HEK293 (cell line): ENCODE measurements at regions not wholly inside any gene's neighbourhood (a gene's known extent, or its start where the extent isn't known, plus 50 kb on each side); places are given as distances from the start of the nearest gene placed in this dataset.

Experiments used
- CTCF ChIA-PET: fragments of 350-600 bp; formaldehyde crosslinking; extraction: SDS; loops from one replicate; lab custom pipeline; 2021; ENCODE audit warnings: antibody characterized with exemption; lab: Yijun Ruan, JAX
- POLR2A ChIA-PET: fragments of 300-600 bp; formaldehyde crosslinking; extraction: SDS; loops from one replicate; lab custom pipeline; 2020; ENCODE audit warnings: antibody characterized with exemption, inconsistent platforms; lab: Yijun Ruan, JAX
- H3K27ac ChIP-seq: fragments of 200-500 bp; sonication (Bioruptor generic); 2 replicates; pipeline ENCODE4 v1.5.1; 2014; ENCODE audit warnings: low read depth, low read length, control low read depth, inconsistent platforms; ENCODE audit errors: extremely low read depth
- H3K36me3 ChIP-seq, 2 experiments: fragments of 200-500 bp in 1 of 2; sonication (Bioruptor generic) in 1 of 2; 1 replicate in 1 of 2; 2 replicates in 1 of 2; pipeline ENCODE4 v1.5.1; 2014 to 2017; ENCODE audit warnings: inconsistent platforms in 2 of 2, low read length in 2 of 2; ENCODE audit not compliant: control insufficient read depth in 2 of 2, insufficient read depth in 1 of 2
- H3K4me1 ChIP-seq: fragments of 200-500 bp; sonication (Bioruptor generic); 2 replicates; pipeline ENCODE4 v1.5.1; 2014; ENCODE audit warnings: mild to moderate bottlenecking, low read length, inconsistent platforms; ENCODE audit not compliant: control insufficient read depth, insufficient read depth
- H3K4me3 ChIP-seq: 2 replicates; pipeline ENCODE4 v1.5.1; 2011; ENCODE audit warnings: low read depth, mild to moderate bottlenecking, control low read depth, low read length, moderate library complexity
- H3K9me3 ChIP-seq: fragments of 200-500 bp; sonication (Bioruptor generic); 2 replicates; pipeline ENCODE4 v1.5.1; 2014; ENCODE audit warnings: low read depth, low read length, inconsistent platforms; ENCODE audit not compliant: control insufficient read depth, insufficient read depth
- BCL11B ChIP-seq: fragments of 450-650 bp; formaldehyde crosslinking; IDR thresholded peaks from 2 replicates; pipeline ENCODE4 v1.5.1; 2016; ENCODE audit warnings: low read depth, missing biosample characterization, missing genetic modification characterization
- MZF1 ChIP-seq: fragments of 450-650 bp; formaldehyde crosslinking; IDR thresholded peaks from 2 replicates; pipeline ENCODE4 v1.5.1; 2017; ENCODE audit warnings: missing biosample characterization, missing genetic modification characterization, borderline replicate concordance
- SP2 ChIP-seq: fragments of 450-650 bp; formaldehyde crosslinking; IDR thresholded peaks from 2 replicates; pipeline ENCODE4 v1.5.1; 2016; ENCODE audit warnings: missing biosample characterization, missing genetic modification characterization
- TCF7L2 ChIP-seq: IDR thresholded peaks from 2 replicates; pipeline ENCODE4 v1.6.1; 2011; ENCODE audit warnings: low read depth, mild to moderate bottlenecking, inconsistent platforms, low read length, moderate library complexity, borderline replicate concordance
- TSHZ1 ChIP-seq: fragments of 450-650 bp; formaldehyde crosslinking; IDR thresholded peaks from 2 replicates; pipeline ENCODE4 v1.5.1; 2016; ENCODE audit warnings: missing biosample characterization, missing genetic modification characterization, borderline replicate concordance
- ZBTB20 ChIP-seq: fragments of 450-650 bp; formaldehyde crosslinking; IDR thresholded peaks from 2 replicates; pipeline ENCODE4 v1.5.1; 2016; ENCODE audit warnings: missing biosample characterization, missing genetic modification characterization
- ZNF132 ChIP-seq: fragments of 450-650 bp; formaldehyde crosslinking; IDR thresholded peaks from 2 replicates; pipeline ENCODE4 v1.5.1; 2017; ENCODE audit warnings: missing biosample characterization, missing genetic modification characterization, borderline replicate concordance
- ZNF26 ChIP-seq: fragments of 450-650 bp; formaldehyde crosslinking; IDR thresholded peaks from 2 replicates; pipeline ENCODE4 v1.5.1; 2016; ENCODE audit warnings: missing biosample characterization, missing genetic modification characterization
- ZNF274 ChIP-seq, 2 experiments: fragments of 200-500 bp in 1 of 2; fragments of 450-650 bp in 1 of 2; sonication (Bioruptor generic) in 1 of 2; formaldehyde crosslinking in 1 of 2; IDR thresholded peaks; 2 replicates each; pipeline versions ENCODE4 v1.5.1 to v1.6.1; 2014 to 2016; ENCODE audit warnings: borderline replicate concordance in 1 of 2, inconsistent platforms in 1 of 2, low read length in 1 of 2, missing biosample characterization in 1 of 2, missing genetic modification characterization in 1 of 2
- ZNF324 ChIP-seq: fragments of 450-650 bp; formaldehyde crosslinking; IDR thresholded peaks from 2 replicates; pipeline ENCODE4 v1.5.1; 2016; ENCODE audit warnings: missing biosample characterization, missing genetic modification characterization
- ZNF394 ChIP-seq: fragments of 450-650 bp; formaldehyde crosslinking; IDR thresholded peaks from 2 replicates; pipeline ENCODE4 v1.5.1; 2016; ENCODE audit warnings: missing biosample characterization, missing genetic modification characterization, mild to moderate bottlenecking, moderate library complexity, borderline replicate concordance
- ZNF580 ChIP-seq: fragments of 450-650 bp; formaldehyde crosslinking; IDR thresholded peaks from 2 replicates; pipeline ENCODE4 v1.5.1; 2016; ENCODE audit warnings: missing biosample characterization, missing genetic modification characterization
- ZNF664 ChIP-seq: fragments of 450-650 bp; formaldehyde crosslinking; IDR thresholded peaks from 2 replicates; pipeline ENCODE4 v1.5.1; 2016; ENCODE audit warnings: missing biosample characterization, missing genetic modification characterization
- TF ChIP-seq, protein P1 (sequence below): fragments of 450-650 bp; formaldehyde crosslinking; IDR thresholded peaks from 2 replicates; pipeline ENCODE4 v1.5.1; 2016; ENCODE audit warnings: missing biosample characterization, missing genetic modification characterization
- TF ChIP-seq, protein P2 (sequence below): fragments of 450-650 bp; formaldehyde crosslinking; IDR thresholded peaks from 2 replicates; pipeline ENCODE4 v1.5.1; 2016; ENCODE audit warnings: missing biosample characterization, missing genetic modification characterization
- TF ChIP-seq, protein P3 (sequence below): fragments of 450-650 bp; formaldehyde crosslinking; IDR thresholded peaks from 2 replicates; pipeline ENCODE4 v1.5.1; 2017; ENCODE audit warnings: missing biosample characterization, missing genetic modification characterization

GRCh38 chr3:178369811-178370210 lies 166.4 kb upstream of the KCNMB2 start:
- ChIA-PET POLR2A (no interaction called here), CTCF (interaction anchor here (0.6 kb wide), 1 partner anchor 9 kb away, joined by 3 read pairs; no protein-coding TSS in a partner anchor)
- H3K27ac ChIP-seq: no peak overlapping the region
- H3K36me3 ChIP-seq: no peaks in the 10 kb centered on the region
- no peaks in the 10 kb centered on the region for H3K9me3 ChIP-seq
- TF ChIP-seq ZBTB20 (tag by site-specific recombination): no peak
- TF ChIP-seq, protein P1, sequence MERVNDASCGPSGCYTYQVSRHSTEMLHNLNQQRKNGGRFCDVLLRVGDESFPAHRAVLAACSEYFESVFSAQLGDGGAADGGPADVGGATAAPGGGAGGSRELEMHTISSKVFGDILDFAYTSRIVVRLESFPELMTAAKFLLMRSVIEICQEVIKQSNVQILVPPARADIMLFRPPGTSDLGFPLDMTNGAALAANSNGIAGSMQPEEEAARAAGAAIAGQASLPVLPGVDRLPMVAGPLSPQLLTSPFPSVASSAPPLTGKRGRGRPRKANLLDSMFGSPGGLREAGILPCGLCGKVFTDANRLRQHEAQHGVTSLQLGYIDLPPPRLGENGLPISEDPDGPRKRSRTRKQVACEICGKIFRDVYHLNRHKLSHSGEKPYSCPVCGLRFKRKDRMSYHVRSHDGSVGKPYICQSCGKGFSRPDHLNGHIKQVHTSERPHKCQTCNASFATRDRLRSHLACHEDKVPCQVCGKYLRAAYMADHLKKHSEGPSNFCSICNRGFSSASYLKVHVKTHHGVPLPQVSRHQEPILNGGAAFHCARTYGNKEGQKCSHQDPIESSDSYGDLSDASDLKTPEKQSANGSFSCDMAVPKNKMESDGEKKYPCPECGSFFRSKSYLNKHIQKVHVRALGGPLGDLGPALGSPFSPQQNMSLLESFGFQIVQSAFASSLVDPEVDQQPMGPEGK (tag by site-specific recombination): no peak
- TF ChIP-seq, protein P2, sequence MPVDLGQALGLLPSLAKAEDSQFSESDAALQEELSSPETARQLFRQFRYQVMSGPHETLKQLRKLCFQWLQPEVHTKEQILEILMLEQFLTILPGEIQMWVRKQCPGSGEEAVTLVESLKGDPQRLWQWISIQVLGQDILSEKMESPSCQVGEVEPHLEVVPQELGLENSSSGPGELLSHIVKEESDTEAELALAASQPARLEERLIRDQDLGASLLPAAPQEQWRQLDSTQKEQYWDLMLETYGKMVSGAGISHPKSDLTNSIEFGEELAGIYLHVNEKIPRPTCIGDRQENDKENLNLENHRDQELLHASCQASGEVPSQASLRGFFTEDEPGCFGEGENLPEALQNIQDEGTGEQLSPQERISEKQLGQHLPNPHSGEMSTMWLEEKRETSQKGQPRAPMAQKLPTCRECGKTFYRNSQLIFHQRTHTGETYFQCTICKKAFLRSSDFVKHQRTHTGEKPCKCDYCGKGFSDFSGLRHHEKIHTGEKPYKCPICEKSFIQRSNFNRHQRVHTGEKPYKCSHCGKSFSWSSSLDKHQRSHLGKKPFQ (tag by site-specific recombination): no peak
- TF ChIP-seq BCL11B (tag by site-specific recombination): no peak
- no peak for TF ChIP-seq TSHZ1
- TF ChIP-seq ZNF664 (tag by site-specific recombination): no peak
- TF ChIP-seq ZNF394 (tag by site-specific recombination): no peak
- TF ChIP-seq ZNF324 (tag by site-specific recombination): no peak
- TF ChIP-seq ZNF580: no peak
- TF ChIP-seq ZNF26 (tag by site-specific recombination): no peak
- TF ChIP-seq TCF7L2: no peak
- TF ChIP-seq, protein P3, sequence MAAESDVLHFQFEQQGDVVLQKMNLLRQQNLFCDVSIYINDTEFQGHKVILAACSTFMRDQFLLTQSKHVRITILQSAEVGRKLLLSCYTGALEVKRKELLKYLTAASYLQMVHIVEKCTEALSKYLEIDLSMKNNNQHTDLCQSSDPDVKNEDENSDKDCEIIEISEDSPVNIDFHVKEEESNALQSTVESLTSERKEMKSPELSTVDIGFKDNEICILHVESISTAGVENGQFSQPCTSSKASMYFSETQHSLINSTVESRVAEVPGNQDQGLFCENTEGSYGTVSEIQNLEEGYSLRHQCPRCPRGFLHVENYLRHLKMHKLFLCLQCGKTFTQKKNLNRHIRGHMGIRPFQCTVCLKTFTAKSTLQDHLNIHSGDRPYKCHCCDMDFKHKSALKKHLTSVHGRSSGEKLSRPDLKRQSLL: no peak
- no peak for TF ChIP-seq MZF1
- no peak for TF ChIP-seq ZNF274 (IDR thresholded peaks at IDR 0.05; ENCODE audit: low read length)
- TF ChIP-seq ZNF274 (tag by site-specific recombination; IDR thresholded peaks at IDR 0.05; ENCODE audit: borderline replicate concordance): no peak
- TF ChIP-seq ZNF132 (tag by site-specific recombination): no peak
- TF ChIP-seq SP2 (tag by site-specific recombination): no peak
- H3K4me3 ChIP-seq: no peak overlapping the region
- no peaks in the 10 kb centered on the region for H3K4me1 ChIP-seq
